NOMO-1 treated with DMSO at 0.1 percent for 48 hours (cell line): ENCODE measurements at regions not wholly inside any gene's neighbourhood (a gene's known extent, or its start where the extent isn't known, plus 50 kb on each side); places are given as distances from the start of the nearest gene placed in this dataset.

ENCODE experiments used
- DNase-seq: peaks from one replicate; lab custom pipeline; 2025; ENCODE audit not compliant: unreplicated experiment; lab: John Stamatoyannopoulos, UW

GRCh38 chr10:130398090-130398994 lies 262.2 kb downstream of the GLRX3 start:
- no peak for DNase-seq

DNA sequence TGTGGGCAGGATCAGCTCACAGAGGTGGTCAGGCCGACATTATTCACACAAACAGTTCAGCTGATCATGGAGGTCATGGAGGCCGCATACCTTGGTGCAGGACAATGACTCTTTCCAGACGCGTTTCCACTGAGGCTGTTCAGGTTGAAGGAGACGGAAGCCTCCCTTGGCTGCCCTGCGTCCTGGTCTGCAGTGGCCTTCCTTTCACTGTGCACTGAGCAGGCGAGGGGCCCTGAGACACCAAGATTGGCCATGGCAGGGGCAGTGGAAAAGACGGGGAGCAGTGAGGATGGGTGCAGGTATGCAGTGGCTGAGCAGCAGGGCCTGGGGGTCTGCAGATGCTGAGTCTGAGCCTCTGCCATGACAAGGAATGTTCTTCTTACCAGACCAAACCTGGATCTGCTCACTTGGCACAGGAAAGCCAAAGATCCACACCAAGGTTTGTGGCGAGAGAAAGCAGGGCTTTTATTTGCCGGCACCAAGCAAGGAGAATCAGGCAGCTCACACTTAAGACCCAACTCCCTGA lies 263.3 kb downstream of the GLRX3 start:
- DNase-seq, result no peak

DNA sequence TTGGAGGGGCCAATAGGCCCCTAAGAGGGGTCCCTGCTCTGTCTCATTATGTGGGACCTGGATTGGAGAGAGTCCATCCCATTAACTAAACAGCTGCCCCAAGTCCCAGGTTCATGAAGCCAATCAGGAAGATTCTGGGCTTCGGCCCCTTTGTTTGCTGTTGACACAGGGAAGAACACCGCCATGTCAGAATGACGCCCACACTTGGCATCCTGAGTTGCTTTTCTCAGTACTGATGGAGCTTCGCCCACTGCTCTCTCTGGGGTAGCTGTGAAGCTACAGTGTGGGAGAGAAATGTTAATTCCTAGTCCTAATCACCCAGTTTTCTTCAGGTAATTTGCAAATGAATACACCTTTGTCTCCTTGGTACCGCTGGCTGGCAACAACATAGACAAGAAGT lies 264.7 kb downstream of the GLRX3 start:
- no peak for DNase-seq

DNA sequence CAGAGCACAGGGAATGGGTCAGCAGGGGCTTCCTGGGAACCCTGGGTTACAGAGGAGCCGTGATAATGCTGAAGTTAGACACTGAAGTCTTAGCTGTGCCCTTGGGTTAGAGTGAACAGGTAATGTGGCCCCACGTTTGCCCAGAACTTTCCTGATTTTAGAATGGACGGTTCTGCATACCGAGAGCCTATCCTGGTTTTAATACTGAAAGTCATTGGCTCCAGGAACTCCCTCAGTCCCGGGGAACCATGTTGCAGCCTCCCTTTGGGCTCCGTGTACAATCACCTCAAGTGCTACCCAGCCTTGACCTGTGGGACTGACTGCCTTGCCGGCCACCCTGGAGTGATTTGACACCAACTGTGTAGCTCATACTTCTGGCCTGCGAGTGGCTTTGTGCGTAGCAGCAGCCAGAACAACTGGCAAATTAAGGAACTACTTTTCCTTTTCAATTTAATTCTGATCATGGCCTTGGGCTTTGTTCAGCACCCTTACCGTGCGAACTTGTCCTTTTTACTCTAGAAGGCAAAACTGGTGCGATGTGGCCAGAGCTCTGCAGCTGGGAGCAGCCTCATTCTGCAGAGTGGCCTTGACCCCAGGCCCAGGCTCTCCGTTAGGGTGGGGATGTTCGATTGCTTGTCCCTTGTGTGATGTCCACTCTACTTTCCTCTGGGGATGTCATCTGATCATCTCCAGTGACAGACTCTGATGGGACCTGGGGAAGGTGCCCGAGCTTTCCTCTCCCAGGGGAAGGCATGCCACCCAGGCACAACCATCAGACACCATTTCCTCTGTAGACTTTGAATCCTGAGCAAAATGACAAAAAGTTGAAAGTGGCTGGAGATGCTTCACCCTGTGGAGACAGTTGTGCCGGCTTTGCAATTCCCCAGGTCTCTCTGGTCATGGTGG lies 265.9 kb downstream of the GLRX3 start:
- DNase-seq, result no peak

DNA sequence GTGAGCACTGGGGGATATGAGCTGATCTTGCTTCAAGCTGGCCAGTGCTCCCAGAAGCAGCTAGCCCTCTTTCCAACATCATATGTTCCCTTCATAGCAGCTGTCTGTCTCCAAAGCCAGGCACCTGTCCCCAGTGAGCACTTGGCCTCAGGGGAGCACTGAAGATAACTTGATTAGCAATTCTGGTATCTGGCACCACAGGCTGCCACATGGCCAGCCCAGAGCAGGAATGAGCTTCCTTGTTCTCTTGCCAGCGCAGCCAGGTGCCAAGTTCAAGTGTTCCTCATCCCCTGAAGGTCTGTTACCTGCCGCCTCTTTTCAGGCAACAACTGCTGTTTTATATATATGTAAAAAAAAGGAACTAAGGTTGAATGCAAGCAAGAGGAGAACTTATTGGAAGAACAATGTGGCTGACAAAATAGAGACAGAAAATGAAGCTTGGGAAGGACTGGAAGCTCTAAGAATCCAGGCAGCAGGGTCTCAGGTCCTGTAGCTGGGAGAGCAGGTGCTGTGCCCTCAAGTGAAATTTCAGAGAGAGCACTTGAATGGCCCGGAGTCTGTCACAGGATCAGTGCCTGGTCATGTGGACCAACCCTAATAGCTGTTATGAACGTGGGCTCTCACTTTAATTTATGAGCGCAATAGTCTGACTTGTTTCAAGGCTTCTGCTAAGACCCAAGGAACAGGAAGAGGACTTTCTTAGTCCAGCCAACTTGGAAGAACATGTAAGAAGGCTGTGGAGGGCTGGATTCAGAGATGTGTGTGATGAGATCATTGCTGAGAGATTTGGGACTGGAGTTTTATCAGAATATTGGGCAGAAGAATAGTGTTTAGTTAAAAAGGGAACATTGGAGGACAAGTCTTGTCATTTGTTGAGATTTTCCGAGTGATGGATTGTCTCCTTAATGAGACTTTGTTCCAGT lies 267.2 kb downstream of the GLRX3 start:
- DNase-seq, result no peak

DNA sequence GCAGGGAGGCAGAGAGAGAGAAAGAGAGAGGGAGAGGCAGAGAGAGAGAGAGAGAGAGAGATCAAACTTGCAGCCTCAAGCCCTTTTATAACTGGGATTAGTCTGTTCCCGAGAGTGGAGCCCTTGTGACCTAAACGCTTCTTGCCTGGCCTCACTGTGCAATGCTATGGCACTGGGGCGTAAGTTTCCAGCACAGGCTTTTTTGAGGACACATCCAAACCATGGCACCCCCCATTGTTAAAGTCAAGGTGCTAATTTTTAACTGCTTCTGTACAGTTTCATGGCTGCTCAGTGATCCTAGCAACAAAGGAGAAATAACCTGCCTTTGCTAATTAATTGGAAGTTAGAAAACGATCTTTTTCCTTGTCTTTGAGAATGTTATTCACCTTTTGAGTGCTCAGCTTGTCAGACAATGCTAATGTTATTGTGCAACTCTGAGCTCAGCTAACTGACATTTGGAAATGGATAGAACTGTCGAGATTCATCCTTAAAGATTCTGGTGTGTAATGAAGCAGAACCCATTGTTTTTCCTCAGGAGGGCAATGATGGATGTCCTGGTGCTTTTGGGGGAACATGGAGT lies 268.4 kb downstream of the GLRX3 start:
- no peak for DNase-seq

DNA sequence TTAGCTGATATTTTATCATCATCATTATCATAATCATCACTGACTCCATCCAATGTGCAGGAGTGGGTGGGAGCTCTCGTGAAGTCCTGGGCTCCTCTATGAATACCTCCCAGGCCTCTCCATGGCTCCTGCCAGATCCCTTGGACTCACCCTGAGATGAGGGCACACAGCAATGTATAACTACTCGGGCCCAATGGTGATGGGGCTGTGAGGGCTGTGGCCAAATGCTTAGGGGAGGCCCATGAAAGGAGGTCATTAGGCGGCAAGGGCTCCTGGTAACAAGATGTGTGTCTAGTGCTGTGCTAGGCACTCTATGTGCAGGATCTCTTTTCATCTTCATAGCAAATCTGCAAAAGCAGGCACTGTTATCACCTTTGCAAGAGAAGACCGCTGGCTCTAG lies 270.9 kb downstream of the GLRX3 start:
- no peak for DNase-seq

- DNase-seq, result no peak
Observed at GRCh38 chr10:130409331-130409730, 273.1 kb downstream of the GLRX3 start.

DNA sequence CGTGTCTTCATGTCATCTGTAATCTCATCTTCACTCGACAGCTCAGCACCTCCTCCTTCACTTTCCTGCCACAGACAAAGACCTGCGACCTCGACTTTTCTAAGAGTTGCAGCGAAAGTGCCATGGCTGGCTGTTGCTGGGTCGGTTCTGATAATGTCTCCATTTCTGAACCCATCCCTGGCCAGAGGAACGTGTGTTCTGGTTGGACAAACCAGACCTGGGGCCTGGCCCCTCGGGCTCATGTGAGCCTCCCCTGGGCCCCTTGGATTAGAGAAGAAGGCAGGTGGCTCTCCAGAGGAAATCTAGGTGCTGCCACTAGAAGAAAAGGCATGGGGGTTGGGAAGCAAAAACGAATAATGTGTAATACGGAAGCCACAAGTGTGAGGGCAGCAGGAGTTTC lies 273.7 kb downstream of the GLRX3 start:
- no peak for DNase-seq

- no peak for DNase-seq
Observed at GRCh38 chr10:130411496-130412085, 275.4 kb downstream of the GLRX3 start.

GRCh38 chr10:130412317-130412716 lies 276.1 kb downstream of the GLRX3 start:
- no peak for DNase-seq

- DNase-seq, result no peak
Observed at GRCh38 chr10:130416334-130417150, 280.4 kb downstream of the GLRX3 start.

GRCh38 chr10:130418731-130419130 lies 282.5 kb downstream of the GLRX3 start:
- DNase-seq, result no peak

DNA sequence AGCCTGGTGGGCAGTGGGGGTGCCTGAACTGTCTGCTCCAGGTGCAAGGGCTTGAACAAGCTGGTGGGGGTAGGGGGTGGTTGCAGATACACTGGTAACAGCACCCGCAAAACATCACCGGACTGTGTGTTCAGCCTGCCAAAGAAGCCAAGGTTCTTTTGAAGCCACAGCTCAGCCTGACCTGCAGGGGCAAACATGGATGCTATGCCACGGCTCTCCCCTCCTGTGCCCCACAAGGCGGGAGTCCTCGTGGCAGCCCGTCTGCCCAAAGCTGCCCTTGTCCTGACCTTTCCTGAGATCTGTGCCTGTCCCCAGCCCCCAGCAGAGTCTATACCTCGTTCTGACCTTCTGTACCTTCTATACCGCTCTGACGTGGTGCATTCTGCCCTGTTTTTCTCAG lies 285.7 kb downstream of the GLRX3 start:
- no peak for DNase-seq

DNA sequence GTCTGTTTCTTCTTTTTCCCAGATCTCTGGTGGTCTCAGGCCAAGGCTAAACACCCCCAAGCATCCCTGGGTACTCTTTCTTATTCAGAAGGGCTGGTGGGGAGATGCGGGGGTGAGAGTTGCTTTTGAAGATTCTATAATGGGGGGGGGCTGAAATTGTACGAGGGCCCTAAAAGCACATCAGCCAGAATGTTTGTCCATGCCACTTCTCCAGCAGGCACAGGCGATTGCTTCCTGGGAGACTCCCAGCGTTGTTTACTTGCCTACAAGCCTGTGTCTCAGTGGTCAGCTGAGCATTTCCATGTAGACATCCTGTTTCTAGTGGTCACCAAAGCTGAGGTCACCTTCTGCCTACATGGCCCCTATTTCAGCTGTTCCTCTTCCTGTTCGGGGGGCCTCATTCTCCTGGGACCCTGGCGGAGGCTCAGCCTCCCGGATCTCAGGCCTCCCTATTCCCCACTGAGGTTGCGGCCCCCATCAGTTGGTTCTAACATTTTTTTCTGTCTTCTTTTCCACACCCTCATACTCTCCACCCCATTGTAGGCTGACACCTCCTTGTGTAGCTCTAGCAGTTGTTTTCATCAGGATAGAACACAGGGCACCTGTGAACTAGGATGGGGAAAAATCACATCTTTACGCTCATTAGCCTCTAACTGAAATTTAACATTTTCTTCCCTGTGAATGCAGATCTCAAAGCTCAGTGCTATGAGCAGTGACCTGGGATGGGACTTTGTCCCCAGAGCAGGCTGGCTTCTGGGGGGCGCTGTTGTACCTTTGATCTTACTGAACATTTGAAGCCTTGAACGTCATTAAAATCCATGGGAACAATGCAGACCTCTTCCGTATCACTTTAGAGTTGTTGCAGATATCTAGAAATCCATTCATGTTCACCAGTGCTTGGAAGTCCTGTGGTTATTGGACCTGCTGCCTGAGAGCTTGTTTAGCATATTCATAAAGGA lies 286.5 kb downstream of the GLRX3 start:
- DNase-seq, result no peak

DNA sequence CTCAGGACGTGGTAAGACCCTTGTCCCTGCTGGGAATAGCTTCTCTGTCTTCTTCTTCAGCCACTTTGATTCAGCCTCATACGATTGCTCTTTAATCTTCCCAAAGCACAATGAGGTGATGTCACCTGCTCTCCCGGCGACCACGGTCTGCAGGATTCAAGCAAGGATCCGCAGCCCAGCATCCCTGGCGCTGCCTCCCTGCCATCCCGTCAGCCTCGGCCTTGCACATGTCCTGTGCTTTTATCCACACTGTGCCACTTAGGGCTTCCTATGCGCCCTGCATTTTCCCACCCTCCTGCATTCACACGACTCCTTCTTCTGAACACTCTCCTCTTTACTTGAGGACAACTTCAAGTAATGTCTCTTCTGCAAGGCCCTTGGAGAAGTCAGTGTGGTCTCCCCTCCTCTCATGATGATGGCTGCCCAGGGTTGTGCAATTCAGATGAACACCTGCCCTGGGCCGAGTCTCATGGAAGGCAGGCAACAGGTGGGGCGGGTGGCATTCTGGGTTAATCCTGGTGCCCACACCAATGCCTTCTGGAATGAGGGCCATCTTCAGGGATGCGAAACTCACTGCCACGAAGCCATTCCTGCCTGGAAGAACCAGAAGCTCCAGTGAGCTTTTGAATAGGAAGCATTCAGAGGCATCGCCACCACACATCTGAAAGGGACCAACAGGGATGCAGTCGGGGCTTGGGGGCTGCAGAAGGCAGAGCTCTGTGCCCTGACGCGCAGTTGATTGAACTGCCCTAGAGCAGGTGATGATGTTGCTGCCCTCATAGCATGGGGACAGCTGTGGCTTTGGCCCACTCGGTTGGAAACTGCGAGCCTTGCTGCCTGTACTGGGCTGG lies 287.5 kb downstream of the GLRX3 start:
- no peak for DNase-seq

DNA sequence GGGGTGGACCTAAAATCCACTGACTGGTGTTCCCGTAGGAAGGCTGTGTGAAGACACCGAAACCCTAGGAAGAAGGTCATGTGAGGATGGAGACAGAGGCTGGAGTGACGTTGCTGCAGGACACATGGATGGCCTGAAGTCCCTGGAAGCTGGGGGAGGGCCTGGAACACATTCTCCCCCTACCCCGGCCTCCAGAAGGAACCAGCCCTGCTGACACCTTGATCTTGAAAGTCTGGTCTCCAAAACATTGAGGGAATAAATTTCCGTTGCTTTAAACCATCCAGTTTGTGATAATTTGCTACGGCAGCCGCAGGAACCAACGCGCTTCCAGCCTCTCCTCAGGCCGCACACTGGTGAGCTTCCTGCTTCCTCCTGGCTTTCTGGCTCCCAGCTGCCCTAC lies 288.2 kb downstream of the GLRX3 start:
- no peak for DNase-seq
